ENCODE measurements at regions not wholly inside any gene's neighbourhood (a gene's known extent, or its start where the extent isn't known, plus 50 kb on each side); places are given as distances from the start of the nearest gene placed in this dataset.

- TF ChIP-seq CTCF (IDR thresholded peaks at IDR 0.05; ENCODE audit: control extremely low read depth in 1 of 3, insufficient read depth in 1 of 3, low read depth in 1 of 3, low read length in 3 of 3) = no peak
- no peak for TF ChIP-seq RXRA (IDR thresholded peaks at IDR 0.05; ENCODE audit: insufficient read depth, low read depth, low read length)
- no peak for TF ChIP-seq ASH2L (IDR thresholded peaks at IDR 0.05; ENCODE audit: low read length)
Observed at GRCh38 chr16:65309354-65309753, 187.5 kb upstream of the CDH11 start (continued).

All from H1 (cell line).